HUES6 (cell line): ENCODE measurements at regions not wholly inside any gene's neighbourhood (a gene's known extent, or its start where the extent isn't known, plus 50 kb on each side); places are given as distances from the start of the nearest gene placed in this dataset.

Experiments
- H3K27ac ChIP-seq: 2 replicates; pipeline ENCODE4 v1.7.0; 2013; ENCODE audit warnings: low read depth, mild to moderate bottlenecking, low read length, inconsistent platforms
- H3K27me3 ChIP-seq: 2 replicates; pipeline ENCODE4 v1.6.1; 2013; ENCODE audit warnings: low read length; ENCODE audit not compliant: control insufficient read depth, insufficient read depth
- H3K36me3 ChIP-seq: 2 replicates; pipeline ENCODE4 v1.6.1; 2013; ENCODE audit warnings: low read length; ENCODE audit not compliant: control insufficient read depth, insufficient read depth
- H3K4me1 ChIP-seq: 2 replicates; pipeline ENCODE4 v1.6.1; 2013; ENCODE audit warnings: low read length; ENCODE audit not compliant: control insufficient read depth, insufficient read depth
- H3K4me3 ChIP-seq: 2 replicates; pipeline ENCODE4 v1.5.1; 2013; ENCODE audit warnings: low read depth, low read length
- H3K9ac ChIP-seq: one replicate; pipeline ENCODE4 v1.6.1; 2013; ENCODE audit warnings: mild to moderate bottlenecking, low read length
- H3K9me3 ChIP-seq: 2 replicates; pipeline ENCODE4 v1.6.1; 2013; ENCODE audit warnings: low read depth, low read length; ENCODE audit not compliant: control insufficient read depth, insufficient read depth

- Histone ChIP-seq H3K27me3 (no peaks in the 10 kb centered on the region), H3K27ac (no peak overlapping the region), H3K9ac (no peak overlapping the region), H3K4me1 (no peaks in the 10 kb centered on the region), H3K4me3 (no peak overlapping the region), H3K36me3 (no peaks in the 10 kb centered on the region), H3K9me3 (peaks cover 15% of the 10 kb centered on the region)
These were observed 72.6 kb downstream of the MYEOV start for GRCh38 chr11:69366591-69366990.

- H3K36me3 ChIP-seq: no peaks in the 10 kb centered on the region
- H3K27me3 ChIP-seq: no peaks in the 10 kb centered on the region
- no peak overlapping the region for H3K9ac ChIP-seq
These were observed 73.4 kb downstream of the MYEOV start for GRCh38 chr11:69367211-69367964.

DNA sequence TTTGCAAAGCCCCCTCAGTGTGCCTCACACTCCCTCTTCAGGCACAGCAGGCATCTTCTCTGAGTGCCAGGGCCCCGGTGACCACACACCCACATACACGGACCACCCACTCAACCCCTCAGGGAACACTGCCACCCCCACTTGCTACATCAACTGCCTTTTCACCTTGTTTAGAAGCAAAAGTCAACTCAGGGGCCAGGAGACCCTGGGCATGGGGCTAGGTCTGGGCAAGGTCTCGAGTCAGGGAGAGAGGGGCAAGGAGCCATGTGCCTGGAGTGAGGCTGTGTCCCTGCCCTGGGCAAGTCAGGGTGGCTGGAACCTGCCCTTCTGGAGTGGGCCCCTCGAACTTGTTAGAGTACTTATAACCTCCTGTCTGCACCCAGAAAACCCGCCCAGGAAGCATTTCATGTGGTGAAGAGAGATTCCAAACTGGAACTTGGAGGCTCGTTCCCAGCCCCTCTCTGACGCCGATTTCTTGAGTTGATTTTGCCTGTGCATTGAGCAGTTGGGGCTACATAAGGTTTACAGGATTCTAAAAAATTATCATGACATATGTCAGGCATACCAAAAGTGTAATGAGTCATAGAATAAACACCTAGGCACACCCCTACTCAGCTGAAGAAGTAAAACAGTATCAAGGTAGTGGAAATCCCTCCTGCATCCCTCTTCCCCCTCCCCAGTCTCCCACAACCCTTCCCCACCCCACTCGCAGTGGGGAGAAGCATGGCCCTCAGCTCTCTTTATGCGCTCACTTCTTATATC lies 74.3 kb downstream of the MYEOV start:
- Histone ChIP-seq H3K4me3 (no peak overlapping the region), H3K27me3 (no peaks in the 10 kb centered on the region), H3K9me3 (peaks cover 15% of the 10 kb centered on the region), H3K9ac (no peak overlapping the region), H3K36me3 (no peaks in the 10 kb centered on the region), H3K4me1 (no peaks in the 10 kb centered on the region), H3K27ac (no peak overlapping the region)

More at GRCh38 chr11:69367211-69367964, 73.4 kb downstream of the MYEOV start:
- Histone ChIP-seq H3K4me1 (no peaks in the 10 kb centered on the region), H3K4me3 (no peak overlapping the region), H3K27ac (no peak overlapping the region), H3K9me3 (peaks cover 15% of the 10 kb centered on the region)

DNA sequence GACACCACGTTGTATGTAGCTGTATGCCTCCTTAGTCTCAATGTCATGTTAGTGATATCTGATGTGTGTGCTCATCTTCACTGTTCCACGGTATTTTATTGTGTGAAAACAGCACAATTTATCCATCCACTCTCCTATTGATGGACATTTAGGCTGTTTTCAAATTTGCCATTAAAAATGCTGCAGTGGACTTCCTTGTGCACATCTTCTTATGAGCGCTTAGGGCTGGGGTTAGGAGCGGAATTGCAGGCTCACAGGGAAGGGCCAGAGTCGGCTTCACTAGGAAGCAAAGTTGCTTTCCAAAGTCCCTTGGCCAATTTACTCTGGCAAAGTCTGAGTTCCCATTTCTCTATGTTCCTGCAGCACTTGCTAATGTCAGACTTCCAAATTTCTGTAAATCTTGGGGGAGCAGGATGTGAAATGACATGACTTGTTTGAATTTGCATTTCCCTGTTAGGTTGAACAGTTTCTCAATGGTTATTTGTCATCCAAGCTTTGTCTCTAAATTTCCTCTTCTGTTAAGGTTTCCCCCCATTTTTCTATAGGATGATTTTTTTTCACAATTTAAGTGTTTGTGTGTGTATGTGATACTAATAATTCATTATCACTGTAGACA lies 75.4 kb downstream of the MYEOV start:
- Histone ChIP-seq H3K9ac (no peak overlapping the region), H3K9me3 (peaks cover 15% of the 10 kb centered on the region), H3K27ac (no peak overlapping the region), H3K4me1 (no peaks in the 10 kb centered on the region; the same call in 1 of the 2 replicates), H3K36me3 (no peaks in the 10 kb centered on the region), H3K27me3 (no peaks in the 10 kb centered on the region), H3K4me3 (no peak overlapping the region)

GRCh38 chr11:69369945-69370344 lies 76.0 kb downstream of the MYEOV start:
- no peak overlapping the region for H3K27ac ChIP-seq
- no peaks in the 10 kb centered on the region for H3K36me3 ChIP-seq
- H3K4me3 ChIP-seq: no peak overlapping the region
- no peak overlapping the region for H3K9ac ChIP-seq
- no peaks in the 10 kb centered on the region for H3K27me3 ChIP-seq
- H3K9me3 ChIP-seq: peaks cover 15% of the 10 kb centered on the region
- H3K4me1 ChIP-seq: no peaks in the 10 kb centered on the region; the same call in 1 of the 2 replicates

- Histone ChIP-seq H3K27me3 (no peaks in the 10 kb centered on the region), H3K36me3 (no peaks in the 10 kb centered on the region), H3K27ac (no peak overlapping the region), H3K9ac (no peak overlapping the region), H3K4me3 (no peak overlapping the region), H3K9me3 (peaks cover 15% of the 10 kb centered on the region), H3K4me1 (no peaks in the 10 kb centered on the region; the same call in 1 of the 2 replicates)
These were observed 77.2 kb downstream of the MYEOV start for GRCh38 chr11:69370984-69371709.

DNA sequence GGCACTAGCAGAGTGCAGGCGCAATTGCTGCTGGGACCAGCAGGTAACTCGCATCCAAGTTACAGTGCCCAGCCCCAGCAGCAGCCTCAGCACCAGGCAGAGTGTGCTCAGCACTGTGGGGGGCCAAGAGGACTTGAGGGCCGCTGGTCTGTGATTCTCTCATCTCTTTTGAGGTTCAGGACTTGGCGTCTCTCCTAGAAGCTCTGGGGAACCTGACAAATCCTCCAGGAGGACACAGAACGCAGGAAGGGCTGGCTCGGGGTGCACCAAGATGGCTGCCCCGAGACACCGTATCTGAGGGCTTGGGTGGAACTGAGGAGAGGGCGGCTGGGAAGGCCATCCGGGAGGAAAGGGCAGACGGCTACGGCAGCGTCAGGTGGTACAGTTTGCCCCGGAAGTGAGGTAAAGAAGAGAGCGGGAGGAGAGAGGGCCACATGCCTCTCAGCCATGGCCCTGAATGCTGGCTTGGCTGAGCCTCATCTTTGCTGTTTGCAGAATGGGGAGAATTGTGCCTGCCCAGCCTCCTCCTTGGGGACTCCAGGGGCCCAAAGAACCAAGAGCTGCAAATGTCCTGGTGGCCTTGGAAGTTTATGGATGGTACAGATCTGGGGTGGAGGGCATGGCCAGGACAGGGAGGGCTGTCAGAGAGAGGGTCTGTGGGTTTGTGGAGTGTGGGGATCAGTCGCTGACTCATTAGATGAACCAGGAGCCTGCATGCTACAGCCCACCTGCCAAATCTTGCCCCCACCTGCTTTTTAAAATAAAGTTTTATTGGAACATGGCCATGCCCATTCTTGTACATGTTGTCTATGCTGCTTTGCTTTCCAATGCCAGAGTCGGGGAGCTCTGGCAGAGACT lies 78.0 kb downstream of the MYEOV start:
- no peak overlapping the region for H3K4me3 ChIP-seq
- H3K27me3 ChIP-seq: no peaks in the 10 kb centered on the region
- peaks cover 15% of the 10 kb centered on the region for H3K9me3 ChIP-seq
- no peak overlapping the region for H3K27ac ChIP-seq
- no peaks in the 10 kb centered on the region for H3K36me3 ChIP-seq
- H3K9ac ChIP-seq: no peak overlapping the region
- no peaks in the 10 kb centered on the region; the same call in 1 of the 2 replicates for H3K4me1 ChIP-seq

DNA sequence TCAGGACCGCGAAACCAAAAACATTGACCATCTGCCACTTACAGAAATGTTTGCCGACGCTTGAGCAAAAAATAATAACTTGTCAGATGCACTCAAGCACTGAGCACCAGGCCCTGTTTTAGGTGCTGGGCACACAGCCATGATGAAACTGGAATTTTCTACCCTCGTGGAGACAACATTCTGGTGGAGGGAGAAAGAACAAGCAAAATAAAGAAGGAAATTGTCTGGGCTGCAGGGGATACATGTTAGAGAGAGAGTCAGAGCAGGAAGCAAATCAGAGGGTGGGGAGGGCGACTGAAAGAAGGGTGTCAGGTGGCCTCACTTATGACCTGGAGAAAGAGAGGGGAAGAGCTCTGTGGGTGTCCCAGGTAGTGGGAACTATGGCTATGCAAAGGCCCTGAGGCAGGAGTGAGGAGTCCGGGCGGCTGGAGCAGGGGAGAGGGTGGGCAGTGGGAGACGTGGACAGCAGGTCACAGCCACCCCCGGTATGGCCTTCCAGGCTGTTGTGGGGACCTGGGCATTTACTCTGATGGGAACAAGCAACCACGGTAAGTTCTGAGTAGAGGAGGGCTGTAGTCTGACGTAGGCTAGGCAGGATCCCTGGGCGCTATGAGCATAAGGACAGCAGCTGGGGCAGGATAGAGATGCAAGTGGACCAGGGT lies 78.8 kb downstream of the MYEOV start:
- Histone ChIP-seq H3K4me1 (no peaks in the 10 kb centered on the region; the same call in 1 of the 2 replicates), H3K27ac (no peak overlapping the region), H3K9me3 (peaks cover 15% of the 10 kb centered on the region), H3K36me3 (no peaks in the 10 kb centered on the region), H3K9ac (no peak overlapping the region), H3K27me3 (no peaks in the 10 kb centered on the region), H3K4me3 (no peak overlapping the region)

- Histone ChIP-seq H3K36me3 (no peaks in the 10 kb centered on the region), H3K27me3 (no peaks in the 10 kb centered on the region), H3K4me1 (no peaks in the 10 kb centered on the region; the same call in 1 of the 2 replicates), H3K9ac (no peak overlapping the region), H3K9me3 (peaks cover 13% of the 10 kb centered on the region), H3K4me3 (no peak overlapping the region), H3K27ac (no peak overlapping the region)
These were observed 79.3 kb downstream of the MYEOV start for GRCh38 chr11:69373251-69373635.
